ENCODE measurements at regions not wholly inside any gene's neighbourhood (a gene's known extent, or its start where the extent isn't known, plus 50 kb on each side); places are given as distances from the start of the nearest gene placed in this dataset.

DNA sequence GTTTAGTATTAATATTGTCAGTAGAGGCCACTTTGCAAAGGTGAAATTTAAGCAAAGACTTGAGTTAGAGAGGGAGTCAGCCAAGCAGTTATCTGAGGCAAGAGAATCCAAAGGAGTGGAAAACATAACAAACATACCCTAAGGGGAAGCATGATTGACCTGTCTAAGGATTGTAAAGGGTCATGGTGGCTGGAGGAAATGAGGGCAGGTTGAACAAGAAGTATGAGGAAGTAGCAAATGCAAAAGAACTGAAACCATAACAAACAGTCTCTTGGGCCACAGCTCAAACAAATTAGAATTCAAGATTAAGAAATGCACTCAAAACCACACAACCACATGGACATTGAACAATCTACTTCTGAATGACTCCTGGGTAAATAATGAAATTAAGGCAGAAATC is 103.2 kb downstream of the FBXO5 start:
- TF ChIP-seq RAD21 (IDR thresholded peaks at IDR 0.05; ENCODE audit: low read depth) (no peak), EP300 (IDR thresholded peaks at IDR 0.05; ENCODE audit: borderline replicate concordance) (no peak), FOXM1 (IDR thresholded peaks at IDR 0.05; ENCODE audit: borderline replicate concordance, low read depth) (no peak), EGR1 (IDR thresholded peaks at IDR 0.05) (no peak), CREB1 (IDR thresholded peaks at IDR 0.05; ENCODE audit: low read depth) (no peak), YY1 (IDR thresholded peaks at IDR 0.05; ENCODE audit: low read depth) (no peak), CEBPB (IDR thresholded peaks at IDR 0.05) (no peak)
- TF ChIP-seq, protein P1, sequence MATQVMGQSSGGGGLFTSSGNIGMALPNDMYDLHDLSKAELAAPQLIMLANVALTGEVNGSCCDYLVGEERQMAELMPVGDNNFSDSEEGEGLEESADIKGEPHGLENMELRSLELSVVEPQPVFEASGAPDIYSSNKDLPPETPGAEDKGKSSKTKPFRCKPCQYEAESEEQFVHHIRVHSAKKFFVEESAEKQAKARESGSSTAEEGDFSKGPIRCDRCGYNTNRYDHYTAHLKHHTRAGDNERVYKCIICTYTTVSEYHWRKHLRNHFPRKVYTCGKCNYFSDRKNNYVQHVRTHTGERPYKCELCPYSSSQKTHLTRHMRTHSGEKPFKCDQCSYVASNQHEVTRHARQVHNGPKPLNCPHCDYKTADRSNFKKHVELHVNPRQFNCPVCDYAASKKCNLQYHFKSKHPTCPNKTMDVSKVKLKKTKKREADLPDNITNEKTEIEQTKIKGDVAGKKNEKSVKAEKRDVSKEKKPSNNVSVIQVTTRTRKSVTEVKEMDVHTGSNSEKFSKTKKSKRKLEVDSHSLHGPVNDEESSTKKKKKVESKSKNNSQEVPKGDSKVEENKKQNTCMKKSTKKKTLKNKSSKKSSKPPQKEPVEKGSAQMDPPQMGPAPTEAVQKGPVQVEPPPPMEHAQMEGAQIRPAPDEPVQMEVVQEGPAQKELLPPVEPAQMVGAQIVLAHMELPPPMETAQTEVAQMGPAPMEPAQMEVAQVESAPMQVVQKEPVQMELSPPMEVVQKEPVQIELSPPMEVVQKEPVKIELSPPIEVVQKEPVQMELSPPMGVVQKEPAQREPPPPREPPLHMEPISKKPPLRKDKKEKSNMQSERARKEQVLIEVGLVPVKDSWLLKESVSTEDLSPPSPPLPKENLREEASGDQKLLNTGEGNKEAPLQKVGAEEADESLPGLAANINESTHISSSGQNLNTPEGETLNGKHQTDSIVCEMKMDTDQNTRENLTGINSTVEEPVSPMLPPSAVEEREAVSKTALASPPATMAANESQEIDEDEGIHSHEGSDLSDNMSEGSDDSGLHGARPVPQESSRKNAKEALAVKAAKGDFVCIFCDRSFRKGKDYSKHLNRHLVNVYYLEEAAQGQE (IDR thresholded peaks at IDR 0.05; ENCODE audit: low read depth): no peak
- TF ChIP-seq, protein P2, sequence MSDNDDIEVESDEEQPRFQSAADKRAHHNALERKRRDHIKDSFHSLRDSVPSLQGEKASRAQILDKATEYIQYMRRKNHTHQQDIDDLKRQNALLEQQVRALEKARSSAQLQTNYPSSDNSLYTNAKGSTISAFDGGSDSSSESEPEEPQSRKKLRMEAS (IDR thresholded peaks at IDR 0.05): no peak
- TF ChIP-seq, protein P3, sequence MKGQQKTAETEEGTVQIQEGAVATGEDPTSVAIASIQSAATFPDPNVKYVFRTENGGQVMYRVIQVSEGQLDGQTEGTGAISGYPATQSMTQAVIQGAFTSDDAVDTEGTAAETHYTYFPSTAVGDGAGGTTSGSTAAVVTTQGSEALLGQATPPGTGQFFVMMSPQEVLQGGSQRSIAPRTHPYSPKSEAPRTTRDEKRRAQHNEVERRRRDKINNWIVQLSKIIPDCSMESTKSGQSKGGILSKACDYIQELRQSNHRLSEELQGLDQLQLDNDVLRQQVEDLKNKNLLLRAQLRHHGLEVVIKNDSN (IDR thresholded peaks at IDR 0.05): no peak

All from Ishikawa (cell line).